HepG2 (cell line): ENCODE measurements at regions not wholly inside any gene's neighbourhood (a gene's known extent, or its start where the extent isn't known, plus 50 kb on each side); places are given as distances from the start of the nearest gene placed in this dataset.

Experiments
- ATAC-seq: fragments of 200-7000 bp; cut with Tn5 transposase; 3 replicates; pipeline ENCODE4 v1.9.1; 2020; ENCODE audit warnings: mild to moderate bottlenecking, moderate library complexity
- BruUV-seq: library from RNA; stranded (reverse); fragments of 400-500 nt; replicated peaks from 2 replicates; lab custom pipeline; 2021; lab: Mats Ljungman, UMichigan
- CTCF ChIA-PET: fragments of 300-600 bp; formaldehyde crosslinking; extraction: SDS; loops from one replicate; lab custom pipeline; 2021; ENCODE audit warnings: low total read pairs, inconsistent platforms, low intra/inter-chr PET ratio; lab: Yijun Ruan, JAX
- POLR2A ChIA-PET: fragments of 350-600 bp; sonication (Branson Sonifier 250); formaldehyde crosslinking; loops from one replicate; lab custom pipeline; 2020; ENCODE audit warnings: antibody characterized with exemption, inconsistent platforms; lab: Yijun Ruan, JAX
- DNase-seq: peaks from one replicate; pipeline ENCODE4 v3.0.0-alpha.2; 2015; ENCODE audit warnings: low spot score
- FAIRE-seq: peaks from 3 replicates; lab custom pipeline; 2011; peaks lifted over from hg19 to GRCh38; lab: Jason Lieb, UNC
- H2AFZ ChIP-seq: one replicate; pipeline ENCODE4 v1.6.1; 2011; ENCODE audit warnings: low read length, inconsistent platforms
- H3K27ac ChIP-seq: fragments of 300-600 bp; 3 replicates; pipeline ENCODE4 v1.8.0; 2011; ENCODE audit warnings: mixed run types, mild to moderate bottlenecking, mixed read lengths, low read length, inconsistent platforms; ENCODE audit not compliant: insufficient read depth; ENCODE audit errors: extremely low read length
- H3K27me3 ChIP-seq, 2 experiments: fragments of 200-600 bp in 1 of 2; 2 replicates in 1 of 2; 3 replicates in 1 of 2; pipeline versions ENCODE4 v1.6.0 to v1.8.0; 2011; ENCODE audit warnings: low read length in 2 of 2, mild to moderate bottlenecking in 2 of 2, moderate library complexity in 2 of 2, inconsistent platforms in 1 of 2; ENCODE audit not compliant: insufficient read depth in 2 of 2, control insufficient read depth in 1 of 2
- H3K36me3 ChIP-seq, 2 experiments: fragments of 200-600 bp in 1 of 2; replicated peaks in 1 of 2; 2 replicates in 1 of 2; 3 replicates in 1 of 2; pipeline versions ENCODE4 v1.5.1 to v1.8.0; 2011; ENCODE audit warnings: low read length in 2 of 2, inconsistent platforms in 1 of 2; ENCODE audit not compliant: insufficient read depth in 2 of 2, control insufficient read depth in 1 of 2
- H3K4me1 ChIP-seq: 2 replicates; pipeline ENCODE4 v1.5.1; 2012; ENCODE audit warnings: low read length, inconsistent platforms; ENCODE audit not compliant: insufficient read depth
- H3K4me2 ChIP-seq: 2 replicates; pipeline ENCODE4 v1.6.0; 2011; ENCODE audit warnings: low read depth, low read length, inconsistent platforms
- H3K4me3 ChIP-seq, 3 experiments: fragments of 200-600 bp in 1 of 3; sonication (generic), shearing (Covaris generic) in 1 of 3; replicated peaks in 1 of 3; 2 replicates each; pipeline ENCODE4 v1.5.1; 2011 to 2016; ENCODE audit warnings: low read length in 3 of 3, inconsistent platforms in 2 of 3, low read depth in 2 of 3, mild to moderate bottlenecking in 2 of 3, control low read depth in 1 of 3, mixed read lengths in 1 of 3; ENCODE audit not compliant: insufficient read depth in 1 of 3
- H3K79me2 ChIP-seq: one replicate; pipeline ENCODE4 v1.6.1; 2011; ENCODE audit warnings: low read length, inconsistent platforms; ENCODE audit not compliant: insufficient read depth
- H3K9ac ChIP-seq: 2 replicates; pipeline ENCODE4 v1.6.0; 2011; ENCODE audit warnings: mild to moderate bottlenecking, low read depth, low read length, inconsistent platforms; ENCODE audit not compliant: insufficient read depth
- H3K9me3 ChIP-seq: 2 replicates; pipeline ENCODE4 v1.5.1; 2012; ENCODE audit warnings: mild to moderate bottlenecking, low read length
- H4K20me1 ChIP-seq: 2 replicates; pipeline ENCODE4 v1.6.0; 2011; ENCODE audit warnings: inconsistent platforms, mild to moderate bottlenecking, low read length, moderate library complexity; ENCODE audit not compliant: insufficient read depth
- ARNT ChIP-seq: fragments of 450-650 bp; IDR thresholded peaks from 2 replicates; pipeline ENCODE4 v1.6.1; 2017
- MBNL3 ChIP-seq: fragments of 250-450 bp; sonication (Bioruptor Pico); conservative IDR thresholded peaks from 2 replicates; pipeline ENCODE4 v1.8.0; 2022; ENCODE audit warnings: mild to moderate bottlenecking, inconsistent platforms
- NONO ChIP-seq, 2 experiments: fragments of 450-650 bp in 1 of 2; sonication (generic) in 1 of 2; formaldehyde crosslinking in 1 of 2; IDR thresholded peaks in 1 of 2; conservative IDR thresholded peaks in 1 of 2; 2 replicates each; pipeline versions ENCODE4 v1.6.1 to v1.8.0; 2017 to 2022; ENCODE audit warnings: mild to moderate bottlenecking in 1 of 2, missing genetic modification reagents in 1 of 2, moderate library complexity in 1 of 2
- WGBS: methylation state at CpG from one replicate; pipeline ENCODE4 v1.1.6; 2017; ENCODE audit warnings: low lambda C conversion rate; 5-methylcytosine and 5-hydroxymethylcytosine counted together
- in situ Hi-C: cut with HindIII; loops from 2 replicates; pipeline ENCODE4 v1.10.0; 2017; ENCODE audit warnings: low pct_unique_long_range_greater_than_20kb; ENCODE audit not compliant: extremely low pct_ligation_motif_present
- intact Hi-C: fragments of 100-400 bp; cut with micrococcal nuclease; formaldehyde crosslinking; loops from one replicate; pipeline ENCODE4 v1.10.0; 2022; ENCODE audit not compliant: unreplicated experiment
- TF ChIP-seq, protein P1 (sequence below): sonication (generic); formaldehyde crosslinking; IDR thresholded peaks from 2 replicates; pipeline ENCODE4 v1.8.1; 2023; ENCODE audit warnings: mild to moderate bottlenecking, missing genetic modification reagents, borderline replicate concordance
- TF ChIP-seq, protein P2 (sequence below): sonication (generic); formaldehyde crosslinking; IDR thresholded peaks from 2 replicates; pipeline ENCODE4 v1.5.1; 2020; ENCODE audit warnings: mild to moderate bottlenecking, missing genetic modification reagents, moderate library complexity

GRCh38 chr10:2888403-2889004, 178.8 kb upstream of the PFKP start:
- Histone ChIP-seq H3K36me3 (no peaks in the 10 kb centered on the region), H3K9ac (no peak overlapping the region), H3K4me3 (no peak overlapping the region), H3K4me1 (no peaks in the 10 kb centered on the region), H4K20me1 (no peaks in the 10 kb centered on the region), H2AFZ (no peak overlapping the region), H3K27ac (no peak overlapping the region), H3K79me2 (no peaks in the 10 kb centered on the region), H3K9me3 (no peaks in the 10 kb centered on the region), H3K4me2 (no peak overlapping the region), H3K27me3 (peaks cover 0 to 32% of the 10 kb centered on the region in 2 experiments; a peak in 3 of 5 replicates)
- no peak for TF ChIP-seq MBNL3 (CRISPR knock-in tag)
- TF ChIP-seq NONO (IDR thresholded peaks at IDR 0.05) = 0 out of 2 replicates have a peak, but pooled peaks have one; percentile 25
- TF ChIP-seq NONO (CRISPR knock-in tag; conservative IDR thresholded peaks at IDR 0.05) = no peak
- TF ChIP-seq ARNT = 0 out of 2 replicates have a peak, but pooled peaks have one; percentile 65
- POLR2A ChIA-PET = no interaction called here
- CTCF ChIA-PET = no interaction called here
- ATAC-seq (no peak), FAIRE-seq (peak; percentile 40), DNase-seq (no peak)
- intact Hi-C loops = no loop called here
- BruUV-seq = no TSS peak
- in situ Hi-C loops = no loop called here
- 74% methylated on average over 12 of the region's 14 CpGs for WGBS

DNA sequence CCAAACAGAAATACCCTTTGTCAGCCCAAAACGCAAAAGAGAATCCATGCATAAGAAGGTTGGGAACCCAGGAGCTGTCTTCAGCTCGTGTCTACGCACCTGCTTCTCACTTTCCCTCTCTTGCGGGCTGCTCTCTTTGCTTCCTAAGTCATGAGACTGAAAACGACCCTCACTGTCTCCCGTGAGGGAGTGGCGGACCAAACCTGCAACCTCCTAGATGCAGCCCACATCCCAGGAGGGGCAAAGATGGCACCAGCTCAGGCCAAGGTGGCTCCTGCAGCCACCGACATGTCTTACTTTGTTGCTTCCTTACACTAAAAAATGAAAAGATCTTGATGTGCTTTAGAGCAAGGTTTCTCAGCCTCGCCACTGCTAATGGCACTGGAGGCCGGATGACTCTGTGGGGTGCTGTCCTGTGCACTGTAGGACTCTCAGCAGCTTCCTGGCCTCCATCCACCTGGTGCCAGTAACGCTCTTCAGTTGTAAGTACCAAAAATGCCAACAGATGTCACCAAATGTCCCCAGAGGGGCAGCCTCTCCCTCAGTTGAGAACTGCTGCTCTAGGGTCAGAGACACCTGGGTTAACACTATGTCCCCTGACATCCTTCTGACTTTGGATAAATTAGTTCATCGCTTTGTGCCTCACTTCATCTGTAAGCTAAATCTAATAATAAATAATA, 179.8 kb upstream of the PFKP start:
- no TSS peak for BruUV-seq
- in situ Hi-C loops = no loop called here
- H3K79me2 ChIP-seq = no peaks in the 10 kb centered on the region
- DNase-seq (no peak), ATAC-seq (no peak), FAIRE-seq (no peak)
- no peaks in the 10 kb centered on the region for H4K20me1 ChIP-seq
- no peak overlapping the region for H3K4me2 ChIP-seq
- TF ChIP-seq, protein P1, sequence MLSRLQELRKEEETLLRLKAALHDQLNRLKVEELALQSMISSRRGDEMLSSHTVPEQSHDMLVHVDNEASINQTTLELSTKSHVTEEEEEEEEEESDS (CRISPR knock-in tag) = no peak
- TF ChIP-seq, protein P2, sequence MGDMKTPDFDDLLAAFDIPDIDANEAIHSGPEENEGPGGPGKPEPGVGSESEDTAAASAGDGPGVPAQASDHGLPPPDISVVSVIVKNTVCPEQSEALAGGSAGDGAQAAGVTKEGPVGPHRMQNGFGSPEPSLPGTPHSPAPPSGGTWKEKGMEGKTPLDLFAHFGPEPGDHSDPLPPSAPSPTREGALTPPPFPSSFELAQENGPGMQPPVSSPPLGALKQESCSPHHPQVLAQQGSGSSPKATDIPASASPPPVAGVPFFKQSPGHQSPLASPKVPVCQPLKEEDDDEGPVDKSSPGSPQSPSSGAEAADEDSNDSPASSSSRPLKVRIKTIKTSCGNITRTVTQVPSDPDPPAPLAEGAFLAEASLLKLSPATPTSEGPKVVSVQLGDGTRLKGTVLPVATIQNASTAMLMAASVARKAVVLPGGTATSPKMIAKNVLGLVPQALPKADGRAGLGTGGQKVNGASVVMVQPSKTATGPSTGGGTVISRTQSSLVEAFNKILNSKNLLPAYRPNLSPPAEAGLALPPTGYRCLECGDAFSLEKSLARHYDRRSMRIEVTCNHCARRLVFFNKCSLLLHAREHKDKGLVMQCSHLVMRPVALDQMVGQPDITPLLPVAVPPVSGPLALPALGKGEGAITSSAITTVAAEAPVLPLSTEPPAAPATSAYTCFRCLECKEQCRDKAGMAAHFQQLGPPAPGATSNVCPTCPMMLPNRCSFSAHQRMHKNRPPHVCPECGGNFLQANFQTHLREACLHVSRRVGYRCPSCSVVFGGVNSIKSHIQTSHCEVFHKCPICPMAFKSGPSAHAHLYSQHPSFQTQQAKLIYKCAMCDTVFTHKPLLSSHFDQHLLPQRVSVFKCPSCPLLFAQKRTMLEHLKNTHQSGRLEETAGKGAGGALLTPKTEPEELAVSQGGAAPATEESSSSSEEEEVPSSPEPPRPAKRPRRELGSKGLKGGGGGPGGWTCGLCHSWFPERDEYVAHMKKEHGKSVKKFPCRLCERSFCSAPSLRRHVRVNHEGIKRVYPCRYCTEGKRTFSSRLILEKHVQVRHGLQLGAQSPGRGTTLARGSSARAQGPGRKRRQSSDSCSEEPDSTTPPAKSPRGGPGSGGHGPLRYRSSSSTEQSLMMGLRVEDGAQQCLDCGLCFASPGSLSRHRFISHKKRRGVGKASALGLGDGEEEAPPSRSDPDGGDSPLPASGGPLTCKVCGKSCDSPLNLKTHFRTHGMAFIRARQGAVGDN (CRISPR knock-in tag) = no peak
- peaks cover 0 to 35% of the 10 kb centered on the region in 2 experiments; a peak in 3 of 5 replicates for H3K27me3 ChIP-seq
- WGBS = 28% methylated on average over 11 of the region's 12 CpGs
- CTCF ChIA-PET = no interaction called here
- H3K4me1 ChIP-seq = no peaks in the 10 kb centered on the region
- intact Hi-C loops = no loop called here
- H2AFZ ChIP-seq = no peak overlapping the region
- POLR2A ChIA-PET = no interaction called here
- no peaks in the 10 kb centered on the region for H3K9me3 ChIP-seq
- H3K27ac ChIP-seq = no peak overlapping the region
- no peaks in the 10 kb centered on the region for H3K36me3 ChIP-seq
- H3K4me3 ChIP-seq = no peak overlapping the region
- H3K9ac ChIP-seq = no peak overlapping the region
